CD4-positive, alpha-beta T cell (primary cell): ENCODE measurements at regions not wholly inside any gene's neighbourhood (a gene's known extent, or its start where the extent isn't known, plus 50 kb on each side); places are given as distances from the start of the nearest gene placed in this dataset.

Source experiments
- ATAC-seq: fragments of 200-7000 bp; cut with Tn5 transposase; one replicate; pipeline ENCODE4 v1.10.0; 2022; ENCODE audit warnings: mild to moderate bottlenecking; ENCODE audit not compliant: poor library complexity
- CTCF ChIA-PET: fragments of 350-600 bp; sonication (Branson Sonifier 250); formaldehyde crosslinking; loops from one replicate; lab custom pipeline; 2021; ENCODE audit warnings: antibody characterized with exemption, inconsistent platforms; lab: Charles Lee
- POLR2A ChIA-PET: fragments of 350-600 bp; sonication (Branson Sonifier 250); formaldehyde crosslinking; loops from one replicate; lab custom pipeline; 2021; ENCODE audit warnings: antibody characterized with exemption, inconsistent platforms; lab: Charles Lee
- DNase-seq, 14 experiments: peaks; one replicate each; pipeline ENCODE4 v3.0.0-alpha.2; 2013 to 2020; ENCODE audit warnings: mixed read lengths in 2 of 14
- H3K27ac ChIP-seq, 2 donors: one replicate each; pipeline versions ENCODE4 v1.5.1 to v1.7.0; 2013; ENCODE audit warnings: low read length in 2 of 2, low read depth in 1 of 2, mild to moderate bottlenecking in 1 of 2
- H3K27me3 ChIP-seq, 2 experiments: 1 replicate in 1 of 2; 2 replicates in 1 of 2; pipeline versions ENCODE4 v1.6.1 to v1.7.0; 2013; ENCODE audit warnings: low read length in 2 of 2, control low read depth in 1 of 2, mild to moderate bottlenecking in 1 of 2, moderate library complexity in 1 of 2; ENCODE audit not compliant: insufficient read depth in 2 of 2, control insufficient read depth in 1 of 2
- H3K36me3 ChIP-seq: one replicate; pipeline ENCODE4 v1.6.1; 2013; ENCODE audit warnings: low read length, control low read depth; ENCODE audit not compliant: insufficient read depth
- H3K4me1 ChIP-seq: one replicate; pipeline ENCODE4 v1.6.1; 2013; ENCODE audit warnings: low read length, control low read depth; ENCODE audit not compliant: insufficient read depth
- H3K4me3 ChIP-seq: one replicate; pipeline ENCODE4 v1.5.1; 2013; ENCODE audit warnings: mild to moderate bottlenecking, low read length, moderate library complexity
- H3K9me3 ChIP-seq, 2 experiments: 1 replicate in 1 of 2; 2 replicates in 1 of 2; pipeline versions ENCODE4 v1.6.1 to v1.7.0; 2013; ENCODE audit warnings: low read length in 2 of 2, mild to moderate bottlenecking in 2 of 2, control low read depth in 1 of 2, moderate library complexity in 1 of 2; ENCODE audit not compliant: control insufficient read depth in 1 of 2, insufficient read depth in 1 of 2
- H3K27ac Mint-ChIP-seq: one replicate; pipeline ENCODE4 v1.8.0; 2020; ENCODE audit warnings: mixed read lengths
- H3K27me3 Mint-ChIP-seq: one replicate; pipeline ENCODE4 v1.8.0; 2021; ENCODE audit warnings: mixed read lengths
- H3K36me3 Mint-ChIP-seq: one replicate; pipeline ENCODE4 v1.8.0; 2021; ENCODE audit warnings: low read depth, mixed read lengths
- H3K4me1 Mint-ChIP-seq: one replicate; pipeline ENCODE4 v1.8.0; 2021; ENCODE audit warnings: low read depth, mixed read lengths
- H3K4me3 Mint-ChIP-seq: one replicate; pipeline ENCODE4 v1.8.0; 2020; ENCODE audit warnings: mild to moderate bottlenecking, mixed read lengths
- H3K9me3 Mint-ChIP-seq: one replicate; pipeline ENCODE4 v1.8.0; 2020; ENCODE audit warnings: mixed read lengths
- intact Hi-C, 2 experiments: fragments of 100-400 bp; cut with DNase I in 1 of 2; cut with micrococcal nuclease in 1 of 2; formaldehyde crosslinking; loops; one replicate each; pipeline versions ENCODE4 v1.15.1 to v1.9.0; 2023 to 2025; cut with DNase I, micrococcal nuclease
- TF ChIP-seq, protein P1 (sequence below): fragments of 200-600 bp; IDR thresholded peaks from one replicate; pipeline ENCODE4 v1.8.0; 2022; ENCODE audit warnings: antibody characterized with exemption, mild to moderate bottlenecking

DNA sequence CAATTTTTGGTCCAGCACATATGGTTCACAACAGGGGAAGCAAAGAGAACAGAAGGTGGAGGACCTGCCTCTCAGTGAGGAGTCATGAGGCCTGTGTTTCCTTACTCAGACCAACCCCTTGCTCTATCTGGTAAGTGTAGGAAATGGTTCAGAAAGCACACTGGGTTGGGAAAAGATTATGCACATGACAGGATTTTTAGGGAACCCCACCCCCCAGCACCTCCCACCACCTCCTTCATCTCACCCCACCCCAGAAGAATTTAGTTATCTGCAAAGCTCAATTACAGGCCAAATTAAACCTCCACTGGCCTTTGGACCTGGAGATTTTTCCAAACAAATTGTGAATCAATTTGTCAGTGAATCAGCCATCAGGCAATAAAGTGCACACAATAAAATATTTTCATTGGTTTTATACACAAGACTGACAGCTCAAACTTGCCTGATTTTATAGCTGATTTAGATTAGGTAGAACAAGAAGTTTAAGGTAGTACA, 132.8 kb downstream of the DACT1 start:
- ChIA-PET CTCF (no interaction called here), POLR2A (no interaction called here)
- TF ChIP-seq, protein P1, sequence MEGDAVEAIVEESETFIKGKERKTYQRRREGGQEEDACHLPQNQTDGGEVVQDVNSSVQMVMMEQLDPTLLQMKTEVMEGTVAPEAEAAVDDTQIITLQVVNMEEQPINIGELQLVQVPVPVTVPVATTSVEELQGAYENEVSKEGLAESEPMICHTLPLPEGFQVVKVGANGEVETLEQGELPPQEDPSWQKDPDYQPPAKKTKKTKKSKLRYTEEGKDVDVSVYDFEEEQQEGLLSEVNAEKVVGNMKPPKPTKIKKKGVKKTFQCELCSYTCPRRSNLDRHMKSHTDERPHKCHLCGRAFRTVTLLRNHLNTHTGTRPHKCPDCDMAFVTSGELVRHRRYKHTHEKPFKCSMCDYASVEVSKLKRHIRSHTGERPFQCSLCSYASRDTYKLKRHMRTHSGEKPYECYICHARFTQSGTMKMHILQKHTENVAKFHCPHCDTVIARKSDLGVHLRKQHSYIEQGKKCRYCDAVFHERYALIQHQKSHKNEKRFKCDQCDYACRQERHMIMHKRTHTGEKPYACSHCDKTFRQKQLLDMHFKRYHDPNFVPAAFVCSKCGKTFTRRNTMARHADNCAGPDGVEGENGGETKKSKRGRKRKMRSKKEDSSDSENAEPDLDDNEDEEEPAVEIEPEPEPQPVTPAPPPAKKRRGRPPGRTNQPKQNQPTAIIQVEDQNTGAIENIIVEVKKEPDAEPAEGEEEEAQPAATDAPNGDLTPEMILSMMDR: no peak
- no peak overlapping the region for H3K27ac ChIP-seq
- no peaks in the 10 kb centered on the region for H3K4me1 ChIP-seq
- H3K27me3 Mint-ChIP-seq: no peaks in the 10 kb centered on the region
- H3K36me3 Mint-ChIP-seq: no peaks in the 10 kb centered on the region
- H3K36me3 ChIP-seq: no peaks in the 10 kb centered on the region
- ATAC-seq (no peak), DNase-seq (no peak)
- no peak overlapping the region for H3K27ac Mint-ChIP-seq
- intact Hi-C loops: no loop called here
- no peaks in the 10 kb centered on the region for H3K9me3 Mint-ChIP-seq
- no peaks in the 10 kb centered on the region for H3K9me3 ChIP-seq
- H3K4me1 Mint-ChIP-seq: no peaks in the 10 kb centered on the region
- H3K4me3 Mint-ChIP-seq: no peak overlapping the region
- H3K27me3 ChIP-seq: no peaks in the 10 kb centered on the region
- H3K4me3 ChIP-seq: no peak overlapping the region

DNA sequence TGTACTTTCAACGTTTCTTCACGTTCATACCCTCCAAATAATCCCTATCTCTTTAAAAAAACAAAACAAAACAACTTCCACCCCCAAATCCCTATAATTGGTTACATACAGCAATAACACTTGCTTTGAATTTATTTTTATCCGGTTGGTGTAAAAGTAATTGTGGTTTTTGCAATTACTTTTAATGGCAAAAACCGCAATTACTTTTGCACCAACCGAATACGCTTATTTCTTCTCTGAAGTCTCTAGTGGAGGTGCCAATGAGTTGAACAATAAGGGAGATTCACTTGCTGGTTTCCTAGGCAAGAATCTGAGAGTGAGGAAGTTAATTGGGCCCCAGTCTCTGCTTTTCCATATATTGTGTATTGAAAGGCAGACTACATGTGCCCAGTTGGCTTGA, 133.3 kb downstream of the DACT1 start:
- ATAC-seq: no peak
- no peaks in the 10 kb centered on the region for H3K27me3 Mint-ChIP-seq

GRCh38 chr14:58772116-58772515, 134.4 kb downstream of the DACT1 start:
- H3K9me3 Mint-ChIP-seq: no peaks in the 10 kb centered on the region
- POLR2A ChIA-PET: no interaction called here
- no peak overlapping the region for H3K4me3 ChIP-seq
- no peaks in the 10 kb centered on the region for H3K36me3 Mint-ChIP-seq
- DNase-seq (no peak), ATAC-seq (no peak)
- H3K27me3 ChIP-seq: no peaks in the 10 kb centered on the region
- H3K27ac Mint-ChIP-seq: no peak overlapping the region
- H3K4me1 Mint-ChIP-seq: no peaks in the 10 kb centered on the region
- intact Hi-C loops: no loop called here
- no peak overlapping the region for H3K27ac ChIP-seq
- no peaks in the 10 kb centered on the region for H3K36me3 ChIP-seq
- no peak overlapping the region for H3K4me3 Mint-ChIP-seq
- TF ChIP-seq, protein P1: no peak
- CTCF ChIA-PET: no interaction called here
- H3K9me3 ChIP-seq: peaks cover 0 to 3% of the 10 kb centered on the region in 2 experiments
- H3K4me1 ChIP-seq: no peaks in the 10 kb centered on the region
- H3K27me3 Mint-ChIP-seq: no peaks in the 10 kb centered on the region

More for the DNA sequence above, 133.3 kb downstream of the DACT1 start:
- no peaks in the 10 kb centered on the region for H3K36me3 Mint-ChIP-seq
- no peak overlapping the region for H3K27ac ChIP-seq
- peaks cover 0 to 3% of the 10 kb centered on the region in 2 experiments for H3K9me3 ChIP-seq
- no peaks in the 10 kb centered on the region for H3K9me3 Mint-ChIP-seq
- CTCF ChIA-PET: no interaction called here
- H3K4me1 ChIP-seq: no peaks in the 10 kb centered on the region
- H3K27me3 ChIP-seq: no peaks in the 10 kb centered on the region
- H3K4me1 Mint-ChIP-seq: no peaks in the 10 kb centered on the region
- H3K27ac Mint-ChIP-seq: no peak overlapping the region
- intact Hi-C loops: no loop called here
- H3K4me3 ChIP-seq: no peak overlapping the region
- TF ChIP-seq, protein P1: no peak
- H3K36me3 ChIP-seq: no peaks in the 10 kb centered on the region
- POLR2A ChIA-PET: no interaction called here
- H3K4me3 Mint-ChIP-seq: no peak overlapping the region
- DNase-seq: no peak
